Activated CD8-positive, alpha-beta T cell treated with anti-CD3 and anti-CD28 coated beads for 36 hours (primary cell): ENCODE measurements at regions not wholly inside any gene's neighbourhood (a gene's known extent, or its start where the extent isn't known, plus 50 kb on each side); places are given as distances from the start of the nearest gene placed in this dataset.

Experiments
- ATAC-seq: fragments of 200-7000 bp; cut with Tn5 transposase; one replicate; pipeline ENCODE4 v1.10.0; 2021; ENCODE audit warnings: mild to moderate bottlenecking, moderate library complexity
- CTCF ChIA-PET: fragments of 350-600 bp; sonication (Branson Sonifier 250); formaldehyde crosslinking; loops from one replicate; lab custom pipeline; 2021; ENCODE audit warnings: antibody characterized with exemption; lab: Charles Lee
- POLR2A ChIA-PET: fragments of 350-600 bp; sonication (Branson Sonifier 250); formaldehyde crosslinking; loops from one replicate; lab custom pipeline; 2021; ENCODE audit warnings: antibody characterized with exemption; lab: Charles Lee
- DNase-seq: peaks from one replicate; pipeline ENCODE4 v3.0.0-alpha.2; 2020
- H3K27ac Mint-ChIP-seq: one replicate; pipeline ENCODE4 v1.8.0; 2021; ENCODE audit warnings: mild to moderate bottlenecking, mixed read lengths
- H3K27me3 Mint-ChIP-seq: one replicate; pipeline ENCODE4 v1.8.0; 2021; ENCODE audit warnings: mixed read lengths
- H3K36me3 Mint-ChIP-seq: one replicate; pipeline ENCODE4 v1.8.0; 2021; ENCODE audit warnings: low read depth, mixed read lengths
- H3K4me1 Mint-ChIP-seq: one replicate; pipeline ENCODE4 v1.8.0; 2021; ENCODE audit warnings: low read depth, mixed read lengths
- H3K4me3 Mint-ChIP-seq: one replicate; pipeline ENCODE4 v1.8.0; 2021; ENCODE audit warnings: mild to moderate bottlenecking, moderate library complexity, mixed read lengths
- H3K9me3 Mint-ChIP-seq: one replicate; pipeline ENCODE4 v1.8.0; 2021; ENCODE audit warnings: mixed read lengths
- intact Hi-C: fragments of 100-400 bp; cut with micrococcal nuclease; formaldehyde crosslinking; loops from one replicate; pipeline ENCODE4 v1.10.0; 2022
- TF ChIP-seq, protein P1 (sequence below): fragments of 200-600 bp; IDR thresholded peaks from one replicate; pipeline ENCODE4 v1.8.0; 2022; ENCODE audit warnings: antibody characterized with exemption, mild to moderate bottlenecking

DNA sequence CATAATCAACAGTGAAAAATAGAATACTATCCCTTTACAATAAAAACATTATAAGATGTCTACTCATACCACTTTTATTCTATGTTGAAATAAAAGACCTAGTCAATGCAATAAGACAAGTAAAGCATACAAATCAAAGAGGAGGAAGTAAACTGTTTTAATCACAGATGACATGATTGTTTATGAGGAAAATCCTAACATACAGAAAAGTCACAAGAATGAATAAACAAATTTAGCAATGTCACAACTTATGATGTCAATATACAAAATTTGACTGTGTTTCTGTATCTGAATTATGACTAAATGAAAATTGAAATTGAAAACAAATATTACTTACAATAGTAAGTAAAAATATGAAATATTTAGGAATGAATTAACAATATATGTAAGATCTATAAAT, 221.9 kb upstream of the GRIA4 start:
- Mint-ChIP-seq H3K27me3 (no peaks in the 10 kb centered on the region), H3K9me3 (no peaks in the 10 kb centered on the region), H3K4me3 (no peak overlapping the region), H3K27ac (no peak overlapping the region), H3K4me1 (no peaks in the 10 kb centered on the region), H3K36me3 (no peaks in the 10 kb centered on the region)
- ATAC-seq: no peak
- TF ChIP-seq, protein P1, sequence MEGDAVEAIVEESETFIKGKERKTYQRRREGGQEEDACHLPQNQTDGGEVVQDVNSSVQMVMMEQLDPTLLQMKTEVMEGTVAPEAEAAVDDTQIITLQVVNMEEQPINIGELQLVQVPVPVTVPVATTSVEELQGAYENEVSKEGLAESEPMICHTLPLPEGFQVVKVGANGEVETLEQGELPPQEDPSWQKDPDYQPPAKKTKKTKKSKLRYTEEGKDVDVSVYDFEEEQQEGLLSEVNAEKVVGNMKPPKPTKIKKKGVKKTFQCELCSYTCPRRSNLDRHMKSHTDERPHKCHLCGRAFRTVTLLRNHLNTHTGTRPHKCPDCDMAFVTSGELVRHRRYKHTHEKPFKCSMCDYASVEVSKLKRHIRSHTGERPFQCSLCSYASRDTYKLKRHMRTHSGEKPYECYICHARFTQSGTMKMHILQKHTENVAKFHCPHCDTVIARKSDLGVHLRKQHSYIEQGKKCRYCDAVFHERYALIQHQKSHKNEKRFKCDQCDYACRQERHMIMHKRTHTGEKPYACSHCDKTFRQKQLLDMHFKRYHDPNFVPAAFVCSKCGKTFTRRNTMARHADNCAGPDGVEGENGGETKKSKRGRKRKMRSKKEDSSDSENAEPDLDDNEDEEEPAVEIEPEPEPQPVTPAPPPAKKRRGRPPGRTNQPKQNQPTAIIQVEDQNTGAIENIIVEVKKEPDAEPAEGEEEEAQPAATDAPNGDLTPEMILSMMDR: no peak
- CTCF ChIA-PET: no interaction called here
- POLR2A ChIA-PET: no interaction called here
- intact Hi-C loops: no loop called here
- no peak for DNase-seq

DNA sequence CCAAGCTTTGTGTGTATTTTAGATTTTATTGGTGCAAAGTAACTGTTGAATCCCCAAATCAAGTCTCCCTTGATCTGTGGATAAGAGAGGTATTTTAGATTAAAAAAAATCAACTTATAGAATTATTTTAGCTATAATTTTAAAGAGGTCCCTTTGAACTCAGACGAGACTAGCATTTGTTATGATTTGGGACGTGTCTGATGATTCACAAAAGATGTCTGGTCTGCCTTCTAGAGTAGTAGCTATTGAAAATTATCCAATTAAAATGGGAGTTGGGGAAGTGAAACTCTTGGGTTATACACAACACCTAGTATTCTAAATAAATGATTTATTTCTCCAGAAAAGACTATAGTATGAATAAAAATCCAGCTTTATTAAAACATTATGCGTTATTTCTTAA, 227.9 kb upstream of the GRIA4 start:
- ATAC-seq (no peak), DNase-seq (no peak)
- Mint-ChIP-seq H3K27ac (no peak overlapping the region), H3K4me3 (no peak overlapping the region), H3K4me1 (no peaks in the 10 kb centered on the region), H3K9me3 (no peaks in the 10 kb centered on the region), H3K36me3 (no peaks in the 10 kb centered on the region), H3K27me3 (no peaks in the 10 kb centered on the region)
- POLR2A ChIA-PET: no interaction called here
- TF ChIP-seq, protein P1: no peak
- CTCF ChIA-PET: no interaction called here
- intact Hi-C loops: no loop called here

DNA sequence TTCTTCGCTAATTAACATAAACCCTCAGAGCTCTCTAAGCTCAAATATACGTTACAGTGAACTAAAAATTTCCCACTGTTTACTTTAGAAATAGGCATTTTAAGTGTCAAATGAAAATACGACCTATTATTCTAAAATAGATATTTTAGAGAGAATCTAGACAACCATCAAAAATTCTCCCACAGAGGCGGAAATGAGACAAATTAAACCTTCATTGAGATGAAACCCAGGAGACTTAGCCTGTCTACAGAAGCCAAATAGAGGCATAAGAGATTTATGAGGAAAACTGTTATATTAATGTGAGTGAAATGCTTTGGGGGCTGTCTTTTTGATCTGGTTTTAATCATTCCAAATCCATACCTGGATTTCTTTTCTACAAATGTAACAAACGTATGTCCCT, 232.0 kb upstream of the GRIA4 start:
- CTCF ChIA-PET: no interaction called here
- POLR2A ChIA-PET: no interaction called here
- Mint-ChIP-seq H3K27ac (no peak overlapping the region), H3K4me1 (no peaks in the 10 kb centered on the region), H3K9me3 (no peaks in the 10 kb centered on the region), H3K27me3 (no peaks in the 10 kb centered on the region), H3K36me3 (no peaks in the 10 kb centered on the region), H3K4me3 (no peak overlapping the region)
- TF ChIP-seq, protein P1: no peak
- DNase-seq (no peak), ATAC-seq (no peak)
- intact Hi-C loops: no loop called here

DNA sequence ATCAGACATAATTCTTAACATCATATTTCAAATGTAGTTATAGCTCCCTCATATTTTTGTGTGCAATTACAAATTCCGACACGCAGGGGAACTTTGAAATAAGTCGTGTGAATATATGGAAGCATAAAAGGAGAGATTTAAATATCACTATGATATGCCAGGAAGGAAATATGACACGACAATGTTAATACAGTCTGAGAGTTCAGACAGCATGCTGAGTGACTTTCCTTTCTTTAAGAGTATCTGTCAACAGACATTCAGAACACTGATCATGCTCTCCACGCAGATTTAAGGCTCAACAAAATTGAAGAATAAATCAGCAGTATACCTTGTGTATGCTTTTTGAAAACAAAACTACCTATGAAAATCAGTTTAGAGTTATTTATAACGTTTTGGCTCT, 232.6 kb upstream of the CARD18 start:
- POLR2A ChIA-PET: no interaction called here
- H3K36me3 Mint-ChIP-seq: no peaks in the 10 kb centered on the region
- no peaks in the 10 kb centered on the region for H3K9me3 Mint-ChIP-seq

DNA sequence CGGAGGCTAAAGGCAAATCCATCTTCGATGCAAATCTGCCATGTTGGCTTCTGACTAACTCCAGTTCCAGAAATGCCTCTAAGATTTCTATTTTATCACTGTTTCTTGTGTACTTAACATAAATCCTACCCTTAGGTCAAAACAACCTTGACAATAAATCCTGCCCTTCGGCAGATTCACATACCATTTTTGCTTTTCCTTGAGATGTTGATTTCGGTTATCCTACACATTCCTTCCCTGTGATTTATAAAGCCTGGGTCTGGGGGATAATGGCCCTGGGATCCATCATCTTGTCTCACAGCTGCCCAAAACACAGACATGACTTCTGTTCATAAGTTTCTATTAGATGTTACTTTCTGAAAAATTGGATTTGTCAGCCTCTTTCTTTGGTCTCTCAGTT, 231.7 kb upstream of the CARD18 start:
- intact Hi-C loops: no loop called here
- TF ChIP-seq, protein P1: no peak
- ATAC-seq (no peak), DNase-seq (no peak)
- no peak overlapping the region for H3K27ac Mint-ChIP-seq
- ChIA-PET POLR2A (no interaction called here), CTCF (no interaction called here)
- no peaks in the 10 kb centered on the region for H3K9me3 Mint-ChIP-seq
- H3K4me1 Mint-ChIP-seq: no peaks in the 10 kb centered on the region
- H3K36me3 Mint-ChIP-seq: no peaks in the 10 kb centered on the region
- no peak overlapping the region for H3K4me3 Mint-ChIP-seq
- H3K27me3 Mint-ChIP-seq: peaks cover 3% of the 10 kb centered on the region

More for the DNA sequence above, 232.6 kb upstream of the CARD18 start:
- Mint-ChIP-seq H3K4me1 (no peaks in the 10 kb centered on the region), H3K4me3 (no peak overlapping the region), H3K27ac (no peak overlapping the region), H3K27me3 (no peaks in the 10 kb centered on the region)
- DNase-seq (no peak), ATAC-seq (no peak)
- intact Hi-C loops: no loop called here
- TF ChIP-seq, protein P1: no peak
- CTCF ChIA-PET: no interaction called here
